Heart right ventricle (tissue), 16 donors: ENCODE measurements at regions not wholly inside any gene's neighbourhood (a gene's known extent, or its start where the extent isn't known, plus 50 kb on each side); places are given as distances from the start of the nearest gene placed in this dataset.

Experiments
- ATAC-seq, 8 donors: fragments of 200-7000 bp; cut with Tn5 transposase; one replicate each; pipeline ENCODE4 v1.9.1; 2020; ENCODE audit warnings: mild to moderate bottlenecking in 8 of 8, moderate library complexity in 8 of 8, moderate number of reproducible peaks in 1 of 8
- DNase-seq, 2 donors: peaks; one replicate each; pipeline ENCODE4 v3.0.0-alpha.2; 2020
- H3K27ac ChIP-seq, 10 donors: fragments of 200-600 bp; sonication (generic) in 2 of 10; one replicate each; pipeline versions ENCODE4 v1.5.0 to v1.8.0; 2020 to 2022; ENCODE audit warnings: mild to moderate bottlenecking in 3 of 10
- H3K27me3 ChIP-seq, 7 donors: fragments of 200-600 bp; one replicate each; pipeline ENCODE4 v1.8.0; 2021 to 2022; ENCODE audit warnings: mild to moderate bottlenecking in 2 of 7
- H3K36me3 ChIP-seq, 9 donors: fragments of 200-600 bp; sonication (generic) in 1 of 9; one replicate each; pipeline versions ENCODE4 v1.5.0 to v1.8.0; 2020 to 2022; ENCODE audit warnings: mild to moderate bottlenecking in 2 of 9
- H3K4me1 ChIP-seq, 9 donors: fragments of 200-600 bp; sonication (generic) in 1 of 9; one replicate each; pipeline versions ENCODE4 v1.5.0 to v1.8.0; 2020 to 2022; ENCODE audit warnings: mild to moderate bottlenecking in 4 of 9
- H3K4me3 ChIP-seq, 10 donors: fragments of 200-600 bp; sonication (generic) in 2 of 10; one replicate each; pipeline versions ENCODE4 v1.5.0 to v1.8.0; 2020 to 2022; ENCODE audit warnings: mild to moderate bottlenecking in 7 of 10, moderate library complexity in 2 of 10
- H3K9me3 ChIP-seq, 11 donors: fragments of 200-600 bp in 10 of 11; sonication (generic) in 2 of 11; one replicate each; pipeline versions ENCODE4 v1.5.0 to v1.8.0; 2013 to 2022; ENCODE audit warnings: mild to moderate bottlenecking in 2 of 11, control low read depth in 1 of 11, moderate library complexity in 1 of 11
- CTCF ChIP-seq, 9 donors: fragments of 200-600 bp; sonication (generic) in 2 of 9; IDR thresholded peaks; one replicate each; pipeline versions ENCODE4 v1.5.0 to v1.8.0; 2021 to 2022; ENCODE audit warnings: antibody characterized with exemption in 9 of 9, mild to moderate bottlenecking in 5 of 9, moderate library complexity in 1 of 9
- WGBS, 2 donors: extraction: QIAGEN DNeasy Blood & Tissue Kit; methylation state at CpG; one replicate each; pipeline ENCODE4 v1.1.7; 2013; ENCODE audit warnings: inconsistent platforms in 1 of 2; 5-methylcytosine and 5-hydroxymethylcytosine counted together
- intact Hi-C, 10 donors: fragments of 100-400 bp; cut with DNase I; formaldehyde crosslinking; loops; one replicate each; pipeline versions ENCODE4 v1.11.1 to v1.14.2; 2022
- donor health status: Arrhythmogenic right ventricular cardiomyopathy.
- donor health status: ischemic (EF 13 %, LVEDD 7.1; RV severe dilation, severe dysfunction).
- donor health status: healthy with polysubstance abuse.
- donor health status: DM: no; HTN: yes; CAD: no.
- donor health status: DM: no; HTN: no; CAD: no.
- donor health status: ischemic (EF 25% LVEDD 6.9; RV normal size, moderate dysfunction).
- donor health status: ischemic (EF 25% LVEDD 5.7; RV mildly dilated, moderate dysfunction).
- donor health status: healthy.
- donor health status: DM: yes; HTN: yes; CAD: no.
- donor health status: Ischemic cardiomyopathy.
- donor health status: ischemic (EF 35%, LVEDD 5.7; RV mildly dilated, moderate dysfunction).
- donor health status: nonischemic (EF 11% LVEDD 7.7; RV severe dilation, severe dysfunction).
- donor health status: DM: yes; HTN: yes; CAD: no.
- donor health status: PGD.
- donor health status: ischemic (EF 29% LVEDD 5.4; RV normal size, mild dysfunction).
- donor health status: nonischemic (EF 23%, LVEDD 6.1; RV moderate dilation, normal function).

- TF ChIP-seq CTCF (IDR thresholded peaks at IDR 0.05) = no peak
- WGBS, 2 donors = 23% methylated on average over 2 of the region's 2 CpGs
- ATAC-seq (no peak), DNase-seq (no peak)
- Histone ChIP-seq H3K4me3 (no peak overlapping the region), H3K27ac (no peak overlapping the region), H3K36me3 (no peaks in the 10 kb centered on the region), H3K4me1 (no peaks in the 10 kb centered on the region), H3K9me3 (no peaks in the 10 kb centered on the region), H3K27me3 (no peaks in the 10 kb centered on the region)
- intact Hi-C loops = no loop called here
These were observed 813.3 kb upstream of the WWC1 start for GRCh38 chr5:167478188-167478587.

DNA sequence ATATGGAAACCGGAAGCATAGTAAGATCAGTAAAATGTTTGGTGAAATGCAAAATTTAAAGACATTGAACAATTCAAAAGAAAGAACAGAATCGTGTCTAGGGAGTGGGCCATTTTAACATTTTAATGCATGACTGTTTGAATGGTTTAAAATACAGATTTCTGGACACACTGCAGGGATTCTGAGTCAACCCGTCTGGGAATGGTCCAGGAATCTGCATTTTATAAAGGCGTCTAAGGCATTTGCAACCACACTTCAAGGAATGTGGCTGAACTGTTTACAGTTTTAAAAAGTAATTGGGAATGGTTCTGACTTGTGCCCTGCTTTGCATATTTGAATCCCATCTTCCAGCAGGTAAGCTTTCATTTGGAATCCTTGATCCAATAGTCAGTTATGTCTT, 811.7 kb upstream of the WWC1 start:
- Histone ChIP-seq H3K27ac (no peak overlapping the region), H3K4me3 (no peak overlapping the region), H3K9me3 (no peaks in the 10 kb centered on the region), H3K4me1 (no peaks in the 10 kb centered on the region), H3K27me3 (no peaks in the 10 kb centered on the region), H3K36me3 (no peaks in the 10 kb centered on the region)
- TF ChIP-seq CTCF (IDR thresholded peaks at IDR 0.05) = no peak
- ATAC-seq (no peak), DNase-seq (no peak)
- WGBS, 2 donors = 84 to 85% methylated on average over 4 of the region's 4 CpGs
- intact Hi-C loops = no loop called here

DNA sequence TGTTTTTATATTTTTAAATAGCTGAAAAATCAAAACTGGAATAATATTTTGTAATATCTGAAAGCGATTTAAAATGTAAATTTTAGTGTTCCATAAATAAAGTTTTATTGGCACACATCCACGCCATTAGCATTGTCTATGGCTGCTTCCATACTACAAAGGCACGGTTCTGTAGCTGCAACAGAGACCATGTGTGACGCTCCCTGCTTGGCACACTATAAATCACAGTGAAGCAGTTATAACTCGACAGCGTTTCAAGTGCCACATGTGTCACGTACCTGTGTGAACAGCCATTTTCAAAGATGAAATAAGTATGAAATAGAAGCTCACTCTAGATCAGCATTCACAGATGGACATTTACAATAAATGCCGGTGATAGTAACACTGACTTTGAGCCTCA, 810.1 kb upstream of the WWC1 start:
- H3K4me1 ChIP-seq = no peaks in the 10 kb centered on the region
- no peaks in the 10 kb centered on the region for H3K27me3 ChIP-seq
- DNase-seq (no peak), ATAC-seq (no peak)
- 88 to 92% methylated on average over 8 of the region's 8 CpGs for WGBS, 2 donors
- TF ChIP-seq CTCF (IDR thresholded peaks at IDR 0.05) = no peak
- H3K36me3 ChIP-seq = no peaks in the 10 kb centered on the region
- intact Hi-C loops = no loop called here
- no peak overlapping the region for H3K27ac ChIP-seq
- H3K4me3 ChIP-seq = no peak overlapping the region
- H3K9me3 ChIP-seq = no peaks in the 10 kb centered on the region

- Histone ChIP-seq H3K27me3 (no peaks in the 10 kb centered on the region), H3K27ac (no peak overlapping the region), H3K4me1 (no peaks in the 10 kb centered on the region), H3K4me3 (no peak overlapping the region), H3K36me3 (no peaks in the 10 kb centered on the region), H3K9me3 (no peaks in the 10 kb centered on the region)
- no peak for TF ChIP-seq CTCF (IDR thresholded peaks at IDR 0.05)
- no peak for ATAC-seq
- intact Hi-C loops = no loop called here
- no peak for DNase-seq
- WGBS, 2 donors = 55 to 62% methylated on average over 2 of the region's 2 CpGs
These were observed 808.9 kb upstream of the WWC1 start for GRCh38 chr5:167482555-167482954.
